ENCODE measurements at regions not wholly inside any gene's neighbourhood (a gene's known extent, or its start where the extent isn't known, plus 50 kb on each side); places are given as distances from the start of the nearest gene placed in this dataset.

GRCh38 chr2:41836948-41837347 is 210.9 kb upstream of the PKDCC start:
- H3K9me3 ChIP-seq = no peaks in the 10 kb centered on the region
- intact Hi-C loops (cut with micrococcal nuclease; ENCODE audit: unreplicated experiment) = no loop called here
- no peak overlapping the region for H3K27ac Mint-ChIP-seq (ENCODE audit: unreplicated experiment)
- POLR2A ChIA-PET = no interaction called here
- no peak overlapping the region for H3K4me3 Mint-ChIP-seq (ENCODE audit: unreplicated experiment)
- BruUV-seq (replicated peaks) = no TSS peak
- CTCF ChIA-PET = interaction anchor here (0.6 to 0.7 kb wide), 2 partner anchors 9 to 17 kb away, joined by 3 read pairs; no protein-coding TSS in a partner anchor
- no peaks in the 10 kb centered on the region for H3K4me1 Mint-ChIP-seq (ENCODE audit: low read depth, unreplicated experiment)
- H3K9me3 Mint-ChIP-seq (ENCODE audit: unreplicated experiment) = no peaks in the 10 kb centered on the region
- H3K36me3 ChIP-seq (ENCODE audit: control insufficient read depth, insufficient read depth, low read length) = no peaks in the 10 kb centered on the region
- no peaks in the 10 kb centered on the region for H3K27me3 ChIP-seq (replicated peaks; ENCODE audit: control insufficient read depth, insufficient read depth, low read length)
- H3K4me3 ChIP-seq (ENCODE audit: low read depth, low read length) = no peak overlapping the region
- no peak for TF ChIP-seq CTCF (IDR thresholded peaks at IDR 0.05; ENCODE audit: insufficient read depth in 1 of 2, low read depth in 1 of 2, low read length in 1 of 2, severe bottlenecking in 1 of 2, unreplicated experiment in 1 of 2)
- DNase-seq = peak; percentile 64 to 76
- H3K36me3 Mint-ChIP-seq (ENCODE audit: insufficient read depth, unreplicated experiment) = peaks cover 8% of the 10 kb centered on the region
- H3K27me3 Mint-ChIP-seq (ENCODE audit: insufficient read depth, unreplicated experiment) = peaks cover 6% of the 10 kb centered on the region
- no peaks in the 10 kb centered on the region for H3K4me1 ChIP-seq

GRCh38 chr2:41837610-41838009 is 210.2 kb upstream of the PKDCC start:
- intact Hi-C loops (cut with micrococcal nuclease; ENCODE audit: unreplicated experiment) = no loop called here
- POLR2A ChIA-PET = no interaction called here
- CTCF ChIA-PET = interaction anchor here (0.6 to 0.7 kb wide), 2 partner anchors 10 to 16 kb away, joined by 3 read pairs; no protein-coding TSS in a partner anchor

More at GRCh38 chr2:41837610-41838009, 210.2 kb upstream of the PKDCC start:
- H3K9me3 ChIP-seq = no peaks in the 10 kb centered on the region
- H3K4me1 ChIP-seq = no peaks in the 10 kb centered on the region
- H3K4me1 Mint-ChIP-seq (ENCODE audit: low read depth, unreplicated experiment) = no peaks in the 10 kb centered on the region
- no TSS peak for BruUV-seq (replicated peaks)
- no peak overlapping the region for H3K27ac Mint-ChIP-seq (ENCODE audit: unreplicated experiment)
- no peak overlapping the region for H3K4me3 Mint-ChIP-seq (ENCODE audit: unreplicated experiment)
- peaks cover 6% of the 10 kb centered on the region for H3K27me3 Mint-ChIP-seq (ENCODE audit: insufficient read depth, unreplicated experiment)
- peaks cover 8% of the 10 kb centered on the region for H3K36me3 Mint-ChIP-seq (ENCODE audit: insufficient read depth, unreplicated experiment)
- no peak overlapping the region for H3K4me3 ChIP-seq (ENCODE audit: low read depth, low read length)
- no peak for DNase-seq
- H3K9me3 Mint-ChIP-seq (ENCODE audit: unreplicated experiment) = no peaks in the 10 kb centered on the region
- no peaks in the 10 kb centered on the region for H3K27me3 ChIP-seq (replicated peaks; ENCODE audit: control insufficient read depth, insufficient read depth, low read length)
- no peak for TF ChIP-seq CTCF (IDR thresholded peaks at IDR 0.05; ENCODE audit: insufficient read depth in 1 of 2, low read depth in 1 of 2, low read length in 1 of 2, severe bottlenecking in 1 of 2, unreplicated experiment in 1 of 2)
- H3K36me3 ChIP-seq (ENCODE audit: control insufficient read depth, insufficient read depth, low read length) = no peaks in the 10 kb centered on the region
